MM.1S (cell line): ENCODE measurements at regions not wholly inside any gene's neighbourhood (a gene's known extent, or its start where the extent isn't known, plus 50 kb on each side); places are given as distances from the start of the nearest gene placed in this dataset.

Experiments
- EZH2 ChIP-seq: fragments of 300-600 bp; sonication (generic); optimal IDR thresholded peaks from 2 replicates; pipeline ENCODE3; 2017; ENCODE audit warnings: low read depth, mild to moderate bottlenecking, antibody characterized with exemption, low read length, mixed read lengths
- TF ChIP-seq, protein P1 (sequence below): fragments of 300-600 bp; sonication (generic); IDR thresholded peaks from 2 replicates; pipeline ENCODE4 v1.5.1; 2016; ENCODE audit warnings: antibody characterized with exemption, low read length, mixed read lengths

DNA sequence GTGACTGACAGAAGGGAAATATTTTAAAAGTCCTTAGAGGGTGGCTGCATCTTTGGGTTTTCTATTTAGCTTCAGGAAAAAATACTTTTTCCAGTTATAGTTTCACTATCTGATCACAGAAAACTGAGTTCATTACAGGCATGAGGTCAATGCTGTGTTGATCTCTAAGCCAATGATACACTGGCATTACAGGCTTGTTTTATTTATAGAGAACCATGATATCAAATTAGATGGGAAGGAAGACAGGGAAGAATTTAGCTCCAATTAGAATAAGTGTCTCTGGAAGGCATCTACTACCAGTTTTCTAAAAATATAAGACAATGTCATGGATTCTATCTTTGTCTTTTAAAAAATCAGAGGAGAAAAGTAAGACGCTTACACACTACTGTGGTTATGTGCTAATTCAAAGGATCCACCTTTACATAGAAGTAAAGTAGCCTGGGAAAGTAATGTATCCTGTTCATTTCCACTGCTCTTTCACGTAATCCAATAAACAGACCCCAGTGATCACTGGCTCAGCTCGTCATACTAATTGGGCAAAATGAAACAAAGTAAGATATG lies 344.5 kb upstream of the PPARGC1A start:
- TF ChIP-seq EZH2, result no peak
- TF ChIP-seq, protein P1, sequence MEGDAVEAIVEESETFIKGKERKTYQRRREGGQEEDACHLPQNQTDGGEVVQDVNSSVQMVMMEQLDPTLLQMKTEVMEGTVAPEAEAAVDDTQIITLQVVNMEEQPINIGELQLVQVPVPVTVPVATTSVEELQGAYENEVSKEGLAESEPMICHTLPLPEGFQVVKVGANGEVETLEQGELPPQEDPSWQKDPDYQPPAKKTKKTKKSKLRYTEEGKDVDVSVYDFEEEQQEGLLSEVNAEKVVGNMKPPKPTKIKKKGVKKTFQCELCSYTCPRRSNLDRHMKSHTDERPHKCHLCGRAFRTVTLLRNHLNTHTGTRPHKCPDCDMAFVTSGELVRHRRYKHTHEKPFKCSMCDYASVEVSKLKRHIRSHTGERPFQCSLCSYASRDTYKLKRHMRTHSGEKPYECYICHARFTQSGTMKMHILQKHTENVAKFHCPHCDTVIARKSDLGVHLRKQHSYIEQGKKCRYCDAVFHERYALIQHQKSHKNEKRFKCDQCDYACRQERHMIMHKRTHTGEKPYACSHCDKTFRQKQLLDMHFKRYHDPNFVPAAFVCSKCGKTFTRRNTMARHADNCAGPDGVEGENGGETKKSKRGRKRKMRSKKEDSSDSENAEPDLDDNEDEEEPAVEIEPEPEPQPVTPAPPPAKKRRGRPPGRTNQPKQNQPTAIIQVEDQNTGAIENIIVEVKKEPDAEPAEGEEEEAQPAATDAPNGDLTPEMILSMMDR, result no peak
